HepG2 (cell line): ENCODE measurements at regions not wholly inside any gene's neighbourhood (a gene's known extent, or its start where the extent isn't known, plus 50 kb on each side); places are given as distances from the start of the nearest gene placed in this dataset.

ENCODE experiments used
- CREB3 ChIP-seq: sonication (generic); formaldehyde crosslinking; IDR thresholded peaks from 2 replicates; pipeline ENCODE4 v1.5.0; 2020; ENCODE audit warnings: missing genetic modification reagents
- HES4 ChIP-seq: sonication (generic); formaldehyde crosslinking; IDR thresholded peaks from 2 replicates; pipeline ENCODE4 v1.9.0; 2021; ENCODE audit warnings: mild to moderate bottlenecking, missing genetic modification reagents, borderline replicate concordance
- HNF4G ChIP-seq, 2 experiments: sonication (generic) in 1 of 2; formaldehyde crosslinking in 1 of 2; IDR thresholded peaks; 2 replicates each; pipeline versions ENCODE4 v1.4.0 to v1.6.1; 2011 to 2020; ENCODE audit warnings: borderline replicate concordance in 2 of 2, low read depth in 2 of 2, mild to moderate bottlenecking in 2 of 2, low read length in 1 of 2, missing genetic modification reagents in 1 of 2, moderate library complexity in 1 of 2
- MED13 ChIP-seq: sonication (generic); formaldehyde crosslinking; IDR thresholded peaks from 2 replicates; pipeline ENCODE4 v1.5.0; 2020; ENCODE audit warnings: missing genetic modification reagents
- PATZ1 ChIP-seq: sonication (generic); formaldehyde crosslinking; IDR thresholded peaks from 2 replicates; pipeline ENCODE4 v1.4.0; 2020; ENCODE audit warnings: missing genetic modification reagents
- PHF21A ChIP-seq: sonication (generic); formaldehyde crosslinking; IDR thresholded peaks from 2 replicates; pipeline ENCODE4 v1.5.0; 2020; ENCODE audit warnings: mild to moderate bottlenecking, missing genetic modification reagents
- RNF2 ChIP-seq: fragments of 450-650 bp; conservative IDR thresholded peaks from 2 replicates; pipeline ENCODE4 v1.6.1; 2016; ENCODE audit warnings: low read depth
- ZBED4 ChIP-seq: sonication (generic); formaldehyde crosslinking; IDR thresholded peaks from 2 replicates; pipeline ENCODE4 v1.4.0; 2020; ENCODE audit warnings: missing genetic modification reagents, borderline replicate concordance
- ZBTB2 ChIP-seq: sonication (generic); formaldehyde crosslinking; IDR thresholded peaks from 2 replicates; pipeline ENCODE4 v1.8.0; 2022; ENCODE audit warnings: low read depth, missing genetic modification reagents
- ZBTB39 ChIP-seq: sonication (generic); formaldehyde crosslinking; IDR thresholded peaks from 2 replicates; pipeline ENCODE4 v1.5.0; 2020; ENCODE audit warnings: missing genetic modification reagents
- ZFY ChIP-seq: sonication (generic); formaldehyde crosslinking; IDR thresholded peaks from 2 replicates; pipeline ENCODE4 v1.4.0; 2020; ENCODE audit warnings: missing genetic modification reagents
- ZNF451 ChIP-seq: sonication (generic); formaldehyde crosslinking; IDR thresholded peaks from 2 replicates; pipeline ENCODE4 v1.5.0; 2020; ENCODE audit warnings: mild to moderate bottlenecking, missing genetic modification reagents
- ZNF747 ChIP-seq: sonication (generic); formaldehyde crosslinking; IDR thresholded peaks from 2 replicates; pipeline ENCODE4 v1.8.1; 2023; ENCODE audit warnings: missing genetic modification reagents, mild to moderate bottlenecking, borderline replicate concordance
- ZZZ3 ChIP-seq: sonication (generic); formaldehyde crosslinking; IDR thresholded peaks from 2 replicates; pipeline ENCODE4 v1.4.0; 2020; ENCODE audit warnings: missing genetic modification reagents, mild to moderate bottlenecking, borderline replicate concordance

GRCh38 chr6:37105148-37106050 lies 64.6 kb upstream of the PIM1 start (continued):
- TF ChIP-seq PATZ1 (peak; percentile 88), PHF21A (CRISPR knock-in tag) (peak; percentile 70), CREB3 (CRISPR knock-in tag) (no peak), HES4 (CRISPR knock-in tag) (no peak), ZBTB39 (CRISPR knock-in tag) (no peak), ZNF451 (CRISPR knock-in tag) (no peak), ZFY (CRISPR knock-in tag) (no peak; the same call in none of the 2 replicates), ZNF747 (CRISPR knock-in tag) (no peak), MED13 (CRISPR knock-in tag) (no peak), ZBED4 (CRISPR knock-in tag) (peak; percentile 34; the same call in 1 of the 2 replicates), HNF4G (IDR thresholded peaks at IDR 0.05; ENCODE audit: borderline replicate concordance, low read depth, low read length) (0 out of 2 replicates have a peak, but pooled peaks have one; percentile 12), HNF4G (CRISPR knock-in tag; IDR thresholded peaks at IDR 0.05; ENCODE audit: borderline replicate concordance, low read depth) (peak; percentile 83; the same call in 1 of the 2 replicates), RNF2 (no peak), ZBTB2 (CRISPR knock-in tag) (no peak), ZZZ3 (CRISPR knock-in tag) (no peak)
